Trophoblast cell (in vitro differentiated cells and primary cell): ENCODE measurements at regions not wholly inside any gene's neighbourhood (a gene's known extent, or its start where the extent isn't known, plus 50 kb on each side); places are given as distances from the start of the nearest gene placed in this dataset.

ENCODE experiments used
- DNase-seq, 2 donors: peaks; one replicate each; pipeline ENCODE4 v3.0.0-alpha.2; 2016
- H2AFZ ChIP-seq: 2 replicates; pipeline ENCODE4 v1.6.1; 2013; ENCODE audit warnings: low read length, moderate library complexity, mild to moderate bottlenecking; ENCODE audit not compliant: insufficient read depth, poor library complexity
- H2AK5ac ChIP-seq: 2 replicates; pipeline ENCODE4 v1.6.1; 2013; ENCODE audit warnings: mild to moderate bottlenecking, low read length
- H2BK120ac ChIP-seq: 2 replicates; pipeline ENCODE4 v1.6.1; 2013; ENCODE audit warnings: low read length, mild to moderate bottlenecking, moderate library complexity; ENCODE audit not compliant: insufficient read depth, poor library complexity
- H2BK12ac ChIP-seq: 2 replicates; pipeline ENCODE4 v1.6.1; 2013; ENCODE audit warnings: mild to moderate bottlenecking, low read length, moderate library complexity
- H2BK5ac ChIP-seq: 2 replicates; pipeline ENCODE4 v1.6.1; 2013; ENCODE audit warnings: low read length, low read depth, moderate library complexity, mild to moderate bottlenecking; ENCODE audit not compliant: poor library complexity
- H3K14ac ChIP-seq: 2 replicates; pipeline ENCODE4 v1.6.1; 2013; ENCODE audit warnings: mild to moderate bottlenecking, low read length
- H3K18ac ChIP-seq: 2 replicates; pipeline ENCODE4 v1.6.1; 2013; ENCODE audit warnings: mild to moderate bottlenecking, low read length
- H3K23ac ChIP-seq: 2 replicates; pipeline ENCODE4 v1.6.1; 2013; ENCODE audit warnings: low read length
- H3K27ac ChIP-seq: 2 replicates; pipeline ENCODE4 v1.5.1; 2013; ENCODE audit warnings: low read depth, mild to moderate bottlenecking, inconsistent platforms, low read length, moderate library complexity
- H3K27me3 ChIP-seq: 2 replicates; pipeline ENCODE4 v1.6.1; 2013; ENCODE audit warnings: inconsistent platforms, mild to moderate bottlenecking, low read length, moderate library complexity; ENCODE audit not compliant: insufficient read depth
- H3K36me3 ChIP-seq, 2 experiments: 1 replicate in 1 of 2; 2 replicates in 1 of 2; pipeline ENCODE4 v1.6.1; 2013; ENCODE audit warnings: low read length in 2 of 2, mild to moderate bottlenecking in 2 of 2, moderate library complexity in 1 of 2; ENCODE audit not compliant: insufficient read depth in 2 of 2, control insufficient read depth in 1 of 2
- H3K4ac ChIP-seq: 2 replicates; pipeline ENCODE4 v1.6.1; 2013; ENCODE audit warnings: low read depth, mild to moderate bottlenecking, low read length, moderate library complexity
- H3K4me1 ChIP-seq, 2 experiments: 1 replicate in 1 of 2; 2 replicates in 1 of 2; pipeline ENCODE4 v1.6.1; 2013; ENCODE audit warnings: low read length in 2 of 2, mild to moderate bottlenecking in 2 of 2, moderate library complexity in 1 of 2; ENCODE audit not compliant: insufficient read depth in 2 of 2, control insufficient read depth in 1 of 2
- H3K4me2 ChIP-seq: 2 replicates; pipeline ENCODE4 v1.6.1; 2013; ENCODE audit warnings: inconsistent platforms, mild to moderate bottlenecking, low read length, moderate library complexity
- H3K4me3 ChIP-seq: 2 replicates; pipeline ENCODE4 v1.5.1; 2013; ENCODE audit warnings: mild to moderate bottlenecking, low read depth, low read length, inconsistent platforms
- H3K79me1 ChIP-seq: one replicate; pipeline ENCODE4 v1.6.1; 2013; ENCODE audit warnings: low read length
- H3K79me2 ChIP-seq: 2 replicates; pipeline ENCODE4 v1.6.1; 2013; ENCODE audit warnings: low read length, mild to moderate bottlenecking; ENCODE audit not compliant: control insufficient read depth, insufficient read depth, poor library complexity
- H3K9ac ChIP-seq: 2 replicates; pipeline ENCODE4 v1.6.1; 2013; ENCODE audit warnings: mild to moderate bottlenecking, low read length
- H3K9me3 ChIP-seq: 2 replicates; pipeline ENCODE4 v1.6.1; 2013; ENCODE audit warnings: low read depth, mild to moderate bottlenecking, control low read depth, inconsistent platforms, low read length; ENCODE audit not compliant: insufficient read depth
- H4K12ac ChIP-seq: 2 replicates; pipeline ENCODE4 v1.6.1; 2013; ENCODE audit warnings: low read depth, mild to moderate bottlenecking, low read length, moderate library complexity
- H4K8ac ChIP-seq: 2 replicates; pipeline ENCODE4 v1.6.1; 2013; ENCODE audit warnings: low read depth, mild to moderate bottlenecking, low read length, moderate library complexity
- H4K91ac ChIP-seq: one replicate; pipeline ENCODE4 v1.6.1; 2013; ENCODE audit warnings: low read depth, mild to moderate bottlenecking, low read length, moderate library complexity
- WGBS: extraction: QIAGEN DNeasy Blood & Tissue Kit; methylation state at CpG from one replicate; pipeline ENCODE4 v1.1.7; 2013; ENCODE audit warnings: missing lambda C conversion rate; ENCODE audit not compliant: insufficient read length, insufficient coverage; ENCODE audit errors: extremely low coverage; 5-methylcytosine and 5-hydroxymethylcytosine counted together

DNA sequence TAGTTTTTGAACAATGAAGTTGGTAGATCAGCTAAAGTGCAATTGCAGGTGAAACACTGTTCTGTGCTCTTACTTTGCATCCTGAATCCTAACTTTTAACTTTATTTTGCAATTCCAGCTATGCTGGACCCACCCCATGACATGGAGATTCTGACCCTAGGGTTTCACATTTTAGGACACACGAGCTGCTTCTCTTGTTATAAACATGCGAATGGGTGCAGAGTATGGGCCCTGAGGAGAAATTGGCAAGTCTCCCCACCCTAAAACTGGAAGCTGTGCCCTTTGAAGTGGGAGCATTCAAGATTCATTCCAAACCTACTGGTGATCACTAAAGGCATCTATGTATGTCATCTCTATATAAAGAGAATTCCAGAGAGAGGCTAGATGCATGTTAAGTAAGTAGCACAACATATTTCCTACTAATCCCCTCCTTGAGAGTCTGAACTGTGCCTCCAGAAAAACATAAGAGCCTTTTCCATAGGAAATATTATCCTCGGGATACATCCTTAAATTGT is 794.3 kb upstream of the ZEB2 start:
- H3K4ac ChIP-seq: no peak overlapping the region
- no peak overlapping the region for H3K14ac ChIP-seq
- H3K36me3 ChIP-seq: no peaks in the 10 kb centered on the region
- H3K27me3 ChIP-seq: no peaks in the 10 kb centered on the region
- no peak overlapping the region for H3K18ac ChIP-seq
- H4K12ac ChIP-seq: no peak overlapping the region
- H4K8ac ChIP-seq: no peak overlapping the region
- H3K79me2 ChIP-seq: no peaks in the 10 kb centered on the region
- H3K79me1 ChIP-seq: no peaks in the 10 kb centered on the region
- no peak overlapping the region for H2BK12ac ChIP-seq
- H3K4me3 ChIP-seq: no peak overlapping the region
- H3K23ac ChIP-seq: no peak overlapping the region
- no peak overlapping the region for H3K27ac ChIP-seq
- no CpG with 5 or more reads among the region's 3 CpGs for WGBS
- no peaks in the 10 kb centered on the region for H3K4me1 ChIP-seq
- H2BK120ac ChIP-seq: no peak overlapping the region
- H3K9ac ChIP-seq: no peak overlapping the region
- no peaks in the 10 kb centered on the region for H3K9me3 ChIP-seq
- no peak overlapping the region for H3K4me2 ChIP-seq
- DNase-seq: no peak
- H2BK5ac ChIP-seq: no peak overlapping the region
- H4K91ac ChIP-seq: no peak overlapping the region
- no peak overlapping the region for H2AFZ ChIP-seq
- H2AK5ac ChIP-seq: no peak overlapping the region

DNA sequence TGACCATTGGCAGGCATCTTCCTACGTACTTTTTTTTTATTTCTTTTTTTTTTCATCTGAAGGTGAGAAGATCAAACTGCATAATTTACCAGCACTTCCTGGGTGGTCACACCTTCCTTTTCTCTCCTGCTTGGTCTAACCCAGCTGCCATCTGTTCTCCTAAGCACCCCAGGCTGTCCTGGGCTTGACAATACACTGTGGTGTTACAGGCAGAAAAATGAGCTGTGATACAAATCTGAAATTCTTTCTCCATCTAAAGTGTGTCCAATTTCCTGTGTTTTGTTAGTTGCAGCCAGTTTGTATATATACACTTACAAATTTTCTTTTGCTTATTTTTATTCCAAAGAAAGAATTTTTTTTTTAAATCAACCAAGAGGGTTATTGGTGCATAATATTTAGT is 786.0 kb upstream of the ZEB2 start:
- no peak overlapping the region for H3K27ac ChIP-seq
- peaks cover 2% of the 10 kb centered on the region for H3K79me1 ChIP-seq
- no peaks in the 10 kb centered on the region for H3K36me3 ChIP-seq
- H3K18ac ChIP-seq: no peak overlapping the region
- H3K23ac ChIP-seq: no peak overlapping the region
- no peak overlapping the region for H3K9ac ChIP-seq
- no peak overlapping the region for H3K4ac ChIP-seq
- peak overlapping the region; percentile 76 for H2BK12ac ChIP-seq
- no peak overlapping the region for H2AFZ ChIP-seq
- no peak overlapping the region for H4K12ac ChIP-seq
- no peaks in the 10 kb centered on the region for H3K27me3 ChIP-seq
- H2BK5ac ChIP-seq: peak overlapping the region; percentile 73
- H2BK120ac ChIP-seq: no peak overlapping the region
- peak overlapping the region; percentile 54 for H2AK5ac ChIP-seq
- peak overlapping the region; percentile 61 for H3K14ac ChIP-seq
- no peak for DNase-seq
- no peak overlapping the region for H3K4me3 ChIP-seq
- no peak overlapping the region for H3K4me2 ChIP-seq
- H3K9me3 ChIP-seq: no peaks in the 10 kb centered on the region
- no peak overlapping the region for H4K91ac ChIP-seq
- H3K79me2 ChIP-seq: no peaks in the 10 kb centered on the region
- peak overlapping the region; percentile 47 for H4K8ac ChIP-seq
- no CpG with 5 or more reads among the region's 1 CpG for WGBS
- peaks cover 3 to 6% of the 10 kb centered on the region in 2 experiments for H3K4me1 ChIP-seq

DNA sequence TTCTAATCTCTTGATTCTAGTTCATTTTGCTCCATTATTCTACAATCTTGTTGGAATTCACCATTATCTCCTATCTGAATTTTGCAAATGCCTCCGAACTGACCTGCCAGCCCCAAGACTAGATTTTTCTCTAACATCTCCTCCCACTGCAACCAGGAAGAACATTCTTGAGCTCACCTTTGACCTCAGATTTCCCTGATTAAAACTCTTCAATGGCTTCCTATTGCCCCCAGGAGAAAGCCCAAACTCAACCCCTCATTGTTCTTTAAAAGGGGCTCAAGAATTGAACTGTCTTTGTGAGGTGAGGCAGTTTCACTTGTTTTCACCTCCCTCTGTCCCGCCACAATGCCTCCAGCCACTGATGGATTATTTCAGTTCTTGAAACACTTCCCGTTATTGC is 784.6 kb upstream of the ZEB2 start:
- Histone ChIP-seq H3K18ac (no peak overlapping the region), H3K4ac (no peak overlapping the region), H3K27me3 (no peaks in the 10 kb centered on the region), H3K79me1 (peaks cover 2% of the 10 kb centered on the region), H2BK12ac (no peak overlapping the region), H3K4me3 (no peak overlapping the region), H2BK5ac (no peak overlapping the region), H3K79me2 (no peaks in the 10 kb centered on the region), H3K9me3 (no peaks in the 10 kb centered on the region), H2AK5ac (no peak overlapping the region), H3K4me2 (no peak overlapping the region), H4K8ac (no peak overlapping the region), H2BK120ac (no peak overlapping the region), H3K23ac (no peak overlapping the region), H4K12ac (no peak overlapping the region), H3K9ac (no peak overlapping the region), H3K14ac (no peak overlapping the region), H3K4me1 (peaks cover 3 to 6% of the 10 kb centered on the region in 2 experiments), H4K91ac (no peak overlapping the region), H3K27ac (peak overlapping the region; percentile 27), H3K36me3 (no peaks in the 10 kb centered on the region), H2AFZ (no peak overlapping the region)
- no CpG with 5 or more reads among the region's 3 CpGs for WGBS
- no peak for DNase-seq

DNA sequence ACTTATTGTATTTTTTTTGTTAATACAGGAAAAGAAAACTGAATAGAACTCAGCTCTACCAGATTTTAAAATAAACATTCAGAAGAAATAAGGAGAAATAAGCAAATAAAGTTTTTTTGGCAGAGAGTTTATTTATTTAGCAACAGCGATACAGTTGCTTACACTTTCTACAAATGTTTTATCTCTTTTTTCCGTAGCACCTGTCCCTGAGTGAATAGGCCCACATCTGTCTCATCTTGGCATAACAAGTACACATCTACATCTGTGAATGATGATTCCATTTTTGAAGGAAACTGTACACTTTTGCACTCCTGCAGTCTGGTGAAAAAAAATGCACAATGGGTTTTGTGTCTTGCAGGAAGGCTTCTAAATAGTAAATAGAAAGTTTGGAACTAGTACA is 783.6 kb upstream of the ZEB2 start:
- Histone ChIP-seq H3K14ac (no peak overlapping the region), H4K91ac (no peak overlapping the region)
- no CpG with 5 or more reads among the region's 2 CpGs for WGBS

More for the DNA sequence above, 783.6 kb upstream of the ZEB2 start:
- Histone ChIP-seq H3K27me3 (no peaks in the 10 kb centered on the region), H2AFZ (no peak overlapping the region), H3K4me3 (no peak overlapping the region), H4K12ac (no peak overlapping the region), H3K9ac (no peak overlapping the region), H3K36me3 (no peaks in the 10 kb centered on the region), H3K18ac (no peak overlapping the region), H3K9me3 (no peaks in the 10 kb centered on the region), H3K27ac (no peak overlapping the region), H2BK120ac (no peak overlapping the region), H3K79me2 (no peaks in the 10 kb centered on the region), H3K79me1 (peaks cover 2% of the 10 kb centered on the region), H3K4ac (no peak overlapping the region), H3K4me2 (no peak overlapping the region), H2AK5ac (no peak overlapping the region), H4K8ac (no peak overlapping the region), H3K4me1 (peaks cover 3 to 8% of the 10 kb centered on the region in 2 experiments), H2BK12ac (no peak overlapping the region), H3K23ac (no peak overlapping the region), H2BK5ac (no peak overlapping the region)
- DNase-seq: no peak
